SK-N-SH treated with all-trans-retinoic acid at 6 μM for 48 hours (cell line): ENCODE measurements at regions not wholly inside any gene's neighbourhood (a gene's known extent, or its start where the extent isn't known, plus 50 kb on each side); places are given as distances from the start of the nearest gene placed in this dataset.

Experiments
- ATAC-seq: fragments of 200-7000 bp; cut with Tn5 transposase; 3 replicates; pipeline ENCODE4 v1.9.1; 2020; ENCODE audit warnings: mild to moderate bottlenecking, moderate library complexity
- ARNTL ChIP-seq: fragments of 450-650 bp; formaldehyde crosslinking; IDR thresholded peaks from 2 replicates; pipeline ENCODE4 v1.5.0; 2020; ENCODE audit warnings: low read depth, mild to moderate bottlenecking, moderate library complexity, borderline replicate concordance
- CSDC2 ChIP-seq: fragments of 250-450 bp; sonication (Bioruptor Pico); IDR thresholded peaks from 2 replicates; pipeline ENCODE4 v1.5.0; 2020; ENCODE audit warnings: mild to moderate bottlenecking, moderate library complexity
- ESRRG ChIP-seq: fragments of 250-450 bp; sonication (Bioruptor Pico); IDR thresholded peaks from 2 replicates; pipeline ENCODE4 v1.6.1; 2021; ENCODE audit warnings: mild to moderate bottlenecking
- ISL1 ChIP-seq: fragments of 250-450 bp; sonication (Bioruptor Pico); IDR thresholded peaks from 2 replicates; pipeline ENCODE4 v2.1.2; 2022; ENCODE audit warnings: mild to moderate bottlenecking, moderate library complexity
- OSR1 ChIP-seq: fragments of 250-450 bp; sonication (Bioruptor Pico); IDR thresholded peaks from 2 replicates; pipeline ENCODE4 v1.8.0; 2022; ENCODE audit warnings: moderate library complexity, mild to moderate bottlenecking, inconsistent platforms
- PPARA ChIP-seq: fragments of 250-450 bp; sonication (Bioruptor Pico); IDR thresholded peaks from 2 replicates; pipeline ENCODE4 v1.5.0; 2020; ENCODE audit warnings: mild to moderate bottlenecking, borderline replicate concordance
- RARB ChIP-seq: fragments of 250-450 bp; sonication (Bioruptor Pico); IDR thresholded peaks from 2 replicates; pipeline ENCODE4 v1.8.0; 2021; ENCODE audit warnings: mild to moderate bottlenecking, moderate library complexity
- SNAI2 ChIP-seq: fragments of 250-450 bp; sonication (Bioruptor Pico); IDR thresholded peaks from 2 replicates; pipeline ENCODE4 v1.5.0; 2020; ENCODE audit warnings: mild to moderate bottlenecking, moderate library complexity
- ZC3H10 ChIP-seq: fragments of 250-450 bp; sonication (Bioruptor Pico); IDR thresholded peaks from 2 replicates; pipeline ENCODE4 v1.5.1; 2021; ENCODE audit warnings: mild to moderate bottlenecking, moderate library complexity
- ZFP3 ChIP-seq: fragments of 250-450 bp; sonication (Bioruptor Pico); IDR thresholded peaks from 2 replicates; pipeline ENCODE4 v1.5.0; 2020; ENCODE audit warnings: mild to moderate bottlenecking, moderate library complexity
- ZFP30 ChIP-seq: fragments of 450-650 bp; formaldehyde crosslinking; IDR thresholded peaks from 2 replicates; pipeline ENCODE4 v1.5.0; 2022; ENCODE audit warnings: mild to moderate bottlenecking, moderate library complexity
- ZNF565 ChIP-seq: fragments of 450-650 bp; formaldehyde crosslinking; conservative IDR thresholded peaks from 2 replicates; pipeline ENCODE4 v1.5.0; 2020; ENCODE audit warnings: low read depth, mild to moderate bottlenecking, moderate library complexity
- ZNF70 ChIP-seq: fragments of 450-650 bp; formaldehyde crosslinking; IDR thresholded peaks from 2 replicates; pipeline ENCODE4 v1.5.0; 2020; ENCODE audit warnings: mild to moderate bottlenecking, moderate library complexity
- ZNF8 ChIP-seq: fragments of 450-650 bp; formaldehyde crosslinking; IDR thresholded peaks from 2 replicates; pipeline ENCODE4 v1.5.0; 2020; ENCODE audit warnings: mild to moderate bottlenecking, moderate library complexity
- TF ChIP-seq, protein P1 (sequence below): fragments of 250-450 bp; sonication (Bioruptor Pico); IDR thresholded peaks from 2 replicates; pipeline ENCODE4 v1.8.0; 2020; ENCODE audit warnings: mild to moderate bottlenecking, moderate library complexity, borderline replicate concordance
- TF ChIP-seq, protein P2 (sequence below): fragments of 250-450 bp; sonication (Bioruptor Pico); IDR thresholded peaks from 2 replicates; pipeline ENCODE4 v1.8.0; 2021; ENCODE audit warnings: low read depth, mild to moderate bottlenecking, moderate library complexity, borderline replicate concordance
- TF ChIP-seq, protein P3 (sequence below): fragments of 250-450 bp; sonication (Bioruptor Pico); IDR thresholded peaks from 2 replicates; pipeline ENCODE4 v1.5.0; 2020; ENCODE audit warnings: mild to moderate bottlenecking, moderate library complexity
- TF ChIP-seq, protein P4 (sequence below): fragments of 250-450 bp; sonication (Bioruptor Pico); IDR thresholded peaks from 2 replicates; pipeline ENCODE4 v1.5.1; 2021; ENCODE audit warnings: mild to moderate bottlenecking, moderate library complexity
- TF ChIP-seq, protein P5 (sequence below): fragments of 250-450 bp; sonication (Bioruptor Pico); IDR thresholded peaks from 2 replicates; pipeline ENCODE4 v1.5.1; 2020; ENCODE audit warnings: low read depth, mild to moderate bottlenecking, moderate library complexity

DNA sequence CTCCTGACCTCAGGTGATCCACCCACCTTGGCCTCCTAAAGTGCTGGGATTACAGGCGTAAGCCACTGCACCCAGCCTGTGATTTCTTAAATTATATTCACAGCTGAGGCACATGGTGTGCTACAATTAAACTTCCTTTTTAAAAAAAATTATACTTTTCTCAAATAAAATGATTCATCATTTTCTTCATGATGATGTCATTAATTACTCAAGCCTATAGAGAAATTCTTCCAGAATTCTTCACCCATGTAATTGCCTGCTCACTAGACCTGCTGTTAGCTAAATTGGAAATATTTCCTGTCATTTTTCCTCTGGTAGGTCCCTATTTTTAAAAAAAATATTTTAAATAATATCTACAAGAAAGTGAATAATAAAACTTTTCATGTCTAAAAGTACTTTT lies 440.0 kb upstream of the ANO3 start:
- TF ChIP-seq, protein P1, sequence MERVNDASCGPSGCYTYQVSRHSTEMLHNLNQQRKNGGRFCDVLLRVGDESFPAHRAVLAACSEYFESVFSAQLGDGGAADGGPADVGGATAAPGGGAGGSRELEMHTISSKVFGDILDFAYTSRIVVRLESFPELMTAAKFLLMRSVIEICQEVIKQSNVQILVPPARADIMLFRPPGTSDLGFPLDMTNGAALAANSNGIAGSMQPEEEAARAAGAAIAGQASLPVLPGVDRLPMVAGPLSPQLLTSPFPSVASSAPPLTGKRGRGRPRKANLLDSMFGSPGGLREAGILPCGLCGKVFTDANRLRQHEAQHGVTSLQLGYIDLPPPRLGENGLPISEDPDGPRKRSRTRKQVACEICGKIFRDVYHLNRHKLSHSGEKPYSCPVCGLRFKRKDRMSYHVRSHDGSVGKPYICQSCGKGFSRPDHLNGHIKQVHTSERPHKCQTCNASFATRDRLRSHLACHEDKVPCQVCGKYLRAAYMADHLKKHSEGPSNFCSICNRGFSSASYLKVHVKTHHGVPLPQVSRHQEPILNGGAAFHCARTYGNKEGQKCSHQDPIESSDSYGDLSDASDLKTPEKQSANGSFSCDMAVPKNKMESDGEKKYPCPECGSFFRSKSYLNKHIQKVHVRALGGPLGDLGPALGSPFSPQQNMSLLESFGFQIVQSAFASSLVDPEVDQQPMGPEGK (CRISPR knock-in tag): no peak
- TF ChIP-seq SNAI2 (CRISPR knock-in tag) (no peak), CSDC2 (no peak), RARB (CRISPR knock-in tag) (no peak), ZFP3 (CRISPR knock-in tag) (no peak), ZNF70 (no peak), OSR1 (CRISPR knock-in tag) (no peak), PPARA (CRISPR knock-in tag) (no peak), ISL1 (CRISPR knock-in tag) (no peak), ZNF565 (CRISPR knock-in tag) (no peak), ESRRG (CRISPR knock-in tag) (no peak)
- TF ChIP-seq, protein P2, sequence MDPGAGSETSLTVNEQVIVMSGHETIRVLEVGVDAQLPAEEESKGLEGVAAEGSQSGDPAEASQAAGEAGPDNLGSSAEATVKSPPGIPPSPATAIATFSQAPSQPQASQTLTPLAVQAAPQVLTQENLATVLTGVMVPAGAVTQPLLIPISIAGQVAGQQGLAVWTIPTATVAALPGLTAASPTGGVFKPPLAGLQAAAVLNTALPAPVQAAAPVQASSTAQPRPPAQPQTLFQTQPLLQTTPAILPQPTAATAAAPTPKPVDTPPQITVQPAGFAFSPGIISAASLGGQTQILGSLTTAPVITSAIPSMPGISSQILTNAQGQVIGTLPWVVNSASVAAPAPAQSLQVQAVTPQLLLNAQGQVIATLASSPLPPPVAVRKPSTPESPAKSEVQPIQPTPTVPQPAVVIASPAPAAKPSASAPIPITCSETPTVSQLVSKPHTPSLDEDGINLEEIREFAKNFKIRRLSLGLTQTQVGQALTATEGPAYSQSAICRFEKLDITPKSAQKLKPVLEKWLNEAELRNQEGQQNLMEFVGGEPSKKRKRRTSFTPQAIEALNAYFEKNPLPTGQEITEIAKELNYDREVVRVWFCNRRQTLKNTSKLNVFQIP (CRISPR knock-in tag): no peak
- TF ChIP-seq, protein P3, sequence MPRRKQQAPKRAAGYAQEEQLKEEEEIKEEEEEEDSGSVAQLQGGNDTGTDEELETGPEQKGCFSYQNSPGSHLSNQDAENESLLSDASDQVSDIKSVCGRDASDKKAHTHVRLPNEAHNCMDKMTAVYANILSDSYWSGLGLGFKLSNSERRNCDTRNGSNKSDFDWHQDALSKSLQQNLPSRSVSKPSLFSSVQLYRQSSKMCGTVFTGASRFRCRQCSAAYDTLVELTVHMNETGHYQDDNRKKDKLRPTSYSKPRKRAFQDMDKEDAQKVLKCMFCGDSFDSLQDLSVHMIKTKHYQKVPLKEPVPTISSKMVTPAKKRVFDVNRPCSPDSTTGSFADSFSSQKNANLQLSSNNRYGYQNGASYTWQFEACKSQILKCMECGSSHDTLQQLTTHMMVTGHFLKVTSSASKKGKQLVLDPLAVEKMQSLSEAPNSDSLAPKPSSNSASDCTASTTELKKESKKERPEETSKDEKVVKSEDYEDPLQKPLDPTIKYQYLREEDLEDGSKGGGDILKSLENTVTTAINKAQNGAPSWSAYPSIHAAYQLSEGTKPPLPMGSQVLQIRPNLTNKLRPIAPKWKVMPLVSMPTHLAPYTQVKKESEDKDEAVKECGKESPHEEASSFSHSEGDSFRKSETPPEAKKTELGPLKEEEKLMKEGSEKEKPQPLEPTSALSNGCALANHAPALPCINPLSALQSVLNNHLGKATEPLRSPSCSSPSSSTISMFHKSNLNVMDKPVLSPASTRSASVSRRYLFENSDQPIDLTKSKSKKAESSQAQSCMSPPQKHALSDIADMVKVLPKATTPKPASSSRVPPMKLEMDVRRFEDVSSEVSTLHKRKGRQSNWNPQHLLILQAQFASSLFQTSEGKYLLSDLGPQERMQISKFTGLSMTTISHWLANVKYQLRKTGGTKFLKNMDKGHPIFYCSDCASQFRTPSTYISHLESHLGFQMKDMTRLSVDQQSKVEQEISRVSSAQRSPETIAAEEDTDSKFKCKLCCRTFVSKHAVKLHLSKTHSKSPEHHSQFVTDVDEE (CRISPR knock-in tag): no peak
- TF ChIP-seq, protein P4, sequence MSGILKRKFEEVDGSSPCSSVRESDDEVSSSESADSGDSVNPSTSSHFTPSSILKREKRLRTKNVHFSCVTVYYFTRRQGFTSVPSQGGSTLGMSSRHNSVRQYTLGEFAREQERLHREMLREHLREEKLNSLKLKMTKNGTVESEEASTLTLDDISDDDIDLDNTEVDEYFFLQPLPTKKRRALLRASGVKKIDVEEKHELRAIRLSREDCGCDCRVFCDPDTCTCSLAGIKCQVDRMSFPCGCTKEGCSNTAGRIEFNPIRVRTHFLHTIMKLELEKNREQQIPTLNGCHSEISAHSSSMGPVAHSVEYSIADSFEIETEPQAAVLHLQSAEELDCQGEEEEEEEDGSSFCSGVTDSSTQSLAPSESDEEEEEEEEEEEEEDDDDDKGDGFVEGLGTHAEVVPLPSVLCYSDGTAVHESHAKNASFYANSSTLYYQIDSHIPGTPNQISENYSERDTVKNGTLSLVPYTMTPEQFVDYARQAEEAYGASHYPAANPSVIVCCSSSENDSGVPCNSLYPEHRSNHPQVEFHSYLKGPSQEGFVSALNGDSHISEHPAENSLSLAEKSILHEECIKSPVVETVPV (CRISPR knock-in tag): no peak
- no peak for ATAC-seq

DNA sequence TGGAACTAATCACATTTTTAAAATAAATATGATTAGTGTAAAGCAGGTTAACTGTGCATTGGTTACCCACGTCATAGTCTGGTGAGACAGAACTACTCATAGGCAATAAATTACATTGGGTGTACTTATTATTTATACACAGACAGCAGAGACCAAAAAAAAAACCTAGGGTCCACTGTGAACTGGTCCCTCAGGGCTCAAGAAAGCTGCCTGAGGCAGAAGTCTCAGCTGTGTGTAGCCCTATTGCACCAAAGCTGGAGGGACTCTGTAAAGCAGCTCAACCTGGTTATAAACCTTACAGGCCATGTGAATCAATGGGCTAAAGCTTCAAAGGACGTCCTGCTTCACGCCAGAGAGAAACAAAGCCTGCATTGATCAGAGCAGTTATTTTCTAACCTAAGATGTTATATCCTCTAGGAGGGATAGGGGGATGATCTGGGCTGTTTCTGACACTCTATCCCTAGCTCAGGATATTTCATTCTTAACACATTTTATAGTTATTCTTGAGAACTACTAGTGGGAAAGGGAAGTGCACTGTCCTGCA lies 432.2 kb upstream of the ANO3 start:
- no peak for TF ChIP-seq ZFP30 (CRISPR knock-in tag)
- TF ChIP-seq SNAI2 (CRISPR knock-in tag): no peak
- TF ChIP-seq OSR1 (CRISPR knock-in tag): no peak
- TF ChIP-seq, protein P1 (CRISPR knock-in tag): no peak
- no peak for TF ChIP-seq ZNF8 (CRISPR knock-in tag)
- TF ChIP-seq, protein P5, sequence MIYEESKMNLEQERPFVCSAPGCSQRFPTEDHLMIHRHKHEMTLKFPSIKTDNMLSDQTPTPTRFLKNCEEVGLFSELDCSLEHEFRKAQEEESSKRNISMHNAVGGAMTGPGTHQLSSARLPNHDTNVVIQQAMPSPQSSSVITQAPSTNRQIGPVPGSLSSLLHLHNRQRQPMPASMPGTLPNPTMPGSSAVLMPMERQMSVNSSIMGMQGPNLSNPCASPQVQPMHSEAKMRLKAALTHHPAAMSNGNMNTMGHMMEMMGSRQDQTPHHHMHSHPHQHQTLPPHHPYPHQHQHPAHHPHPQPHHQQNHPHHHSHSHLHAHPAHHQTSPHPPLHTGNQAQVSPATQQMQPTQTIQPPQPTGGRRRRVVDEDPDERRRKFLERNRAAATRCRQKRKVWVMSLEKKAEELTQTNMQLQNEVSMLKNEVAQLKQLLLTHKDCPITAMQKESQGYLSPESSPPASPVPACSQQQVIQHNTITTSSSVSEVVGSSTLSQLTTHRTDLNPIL (CRISPR knock-in tag): no peak
- TF ChIP-seq, protein P2 (CRISPR knock-in tag): no peak
- no peak for TF ChIP-seq ISL1 (CRISPR knock-in tag)
- no peak for TF ChIP-seq ZFP3 (CRISPR knock-in tag)
- TF ChIP-seq ZNF70: no peak
- no peak for TF ChIP-seq RARB (CRISPR knock-in tag)
- no peak for TF ChIP-seq ZNF565 (CRISPR knock-in tag)
- TF ChIP-seq, protein P3 (CRISPR knock-in tag): no peak
- no peak for TF ChIP-seq ARNTL (CRISPR knock-in tag)
- no peak for TF ChIP-seq CSDC2
- TF ChIP-seq, protein P4 (CRISPR knock-in tag): no peak
- no peak for TF ChIP-seq ZC3H10 (CRISPR knock-in tag)
- no peak for TF ChIP-seq PPARA (CRISPR knock-in tag)
- no peak for TF ChIP-seq ESRRG (CRISPR knock-in tag)
- no peak for ATAC-seq
